ENCODE measurements at regions not wholly inside any gene's neighbourhood (a gene's known extent, or its start where the extent isn't known, plus 50 kb on each side); places are given as distances from the start of the nearest gene placed in this dataset.

- H3K9me3 ChIP-seq (ENCODE audit: control insufficient read depth, insufficient read depth, low read depth, low read length) = no peaks in the 10 kb centered on the region
- H2AFZ ChIP-seq (ENCODE audit: low read length) = no peak overlapping the region
- H3K36me3 ChIP-seq (ENCODE audit: control insufficient read depth, insufficient read depth, low read length) = no peaks in the 10 kb centered on the region
- H3K4me3 ChIP-seq (replicated peaks in 1 of 4; ENCODE audit: control extremely low read depth in 1 of 4, insufficient read depth in 1 of 4, low read depth in 3 of 4, low read length in 4 of 4) = no peak overlapping the region
- no peak overlapping the region for H3K27ac ChIP-seq (ENCODE audit: insufficient read depth, low read length)
- no peak overlapping the region for H3K9ac ChIP-seq (ENCODE audit: insufficient read depth, low read length)
- TF ChIP-seq CTCF (conservative IDR thresholded peaks at IDR 0.05 in 1 of 2, IDR thresholded peaks at IDR 0.05 in 1 of 2; ENCODE audit: low read depth in 1 of 2, low read length in 2 of 2) (no peak), EZH2 (IDR thresholded peaks at IDR 0.05; ENCODE audit: low read length, missing control alignments) (no peak)
- H3K4me2 ChIP-seq (ENCODE audit: extremely low read depth, insufficient read depth, low read length) = no peak overlapping the region
- DNase-seq (ENCODE audit: low read depth in 2 of 2) = no peak
- no peaks in the 10 kb centered on the region for H4K20me1 ChIP-seq (ENCODE audit: control insufficient read depth, extremely low read depth, insufficient read depth, low read length)
- H3K4me1 ChIP-seq (ENCODE audit: control insufficient read depth, extremely low read depth, insufficient read depth, low read length) = no peaks in the 10 kb centered on the region
- no peaks in the 10 kb centered on the region for H3K27me3 ChIP-seq (ENCODE audit: control insufficient read depth, insufficient read depth, low read length)
- no peaks in the 10 kb centered on the region for H3K79me2 ChIP-seq (ENCODE audit: control insufficient read depth, insufficient read depth, low read length)
These were observed 329.4 kb upstream of the CTNNB1 start for GRCh38 chr3:40869939-40870338.

- Histone ChIP-seq H3K36me3 (ENCODE audit: control insufficient read depth, insufficient read depth, low read length) (no peaks in the 10 kb centered on the region), H3K4me1 (ENCODE audit: control insufficient read depth, extremely low read depth, insufficient read depth, low read length) (no peaks in the 10 kb centered on the region), H2AFZ (ENCODE audit: low read length) (no peak overlapping the region), H3K79me2 (ENCODE audit: control insufficient read depth, insufficient read depth, low read length) (no peaks in the 10 kb centered on the region), H3K27me3 (ENCODE audit: control insufficient read depth, insufficient read depth, low read length) (no peaks in the 10 kb centered on the region), H3K4me3 (replicated peaks in 1 of 4; ENCODE audit: control extremely low read depth in 1 of 4, insufficient read depth in 1 of 4, low read depth in 3 of 4, low read length in 4 of 4) (no peak overlapping the region), H3K9ac (ENCODE audit: insufficient read depth, low read length) (no peak overlapping the region), H3K4me2 (ENCODE audit: extremely low read depth, insufficient read depth, low read length) (no peak overlapping the region), H4K20me1 (ENCODE audit: control insufficient read depth, extremely low read depth, insufficient read depth, low read length) (no peaks in the 10 kb centered on the region), H3K27ac (ENCODE audit: insufficient read depth, low read length) (no peak overlapping the region), H3K9me3 (ENCODE audit: control insufficient read depth, insufficient read depth, low read depth, low read length) (no peaks in the 10 kb centered on the region)
- TF ChIP-seq EZH2 (IDR thresholded peaks at IDR 0.05; ENCODE audit: low read length, missing control alignments) (no peak), CTCF (conservative IDR thresholded peaks at IDR 0.05 in 1 of 2, IDR thresholded peaks at IDR 0.05 in 1 of 2; ENCODE audit: low read depth in 1 of 2, low read length in 2 of 2) (no peak)
- DNase-seq (ENCODE audit: low read depth in 2 of 2) = no peak
These were observed 327.9 kb upstream of the CTNNB1 start for GRCh38 chr3:40871394-40871793.

- no peak overlapping the region for H3K9ac ChIP-seq (ENCODE audit: insufficient read depth, low read length)
- no peaks in the 10 kb centered on the region for H4K20me1 ChIP-seq (ENCODE audit: control insufficient read depth, extremely low read depth, insufficient read depth, low read length)
- no peaks in the 10 kb centered on the region for H3K9me3 ChIP-seq (ENCODE audit: control insufficient read depth, insufficient read depth, low read depth, low read length)
- no peaks in the 10 kb centered on the region for H3K27me3 ChIP-seq (ENCODE audit: control insufficient read depth, insufficient read depth, low read length)
- no peak overlapping the region for H3K4me3 ChIP-seq (replicated peaks in 1 of 4; ENCODE audit: control extremely low read depth in 1 of 4, insufficient read depth in 1 of 4, low read depth in 3 of 4, low read length in 4 of 4)
- no peaks in the 10 kb centered on the region for H3K4me1 ChIP-seq (ENCODE audit: control insufficient read depth, extremely low read depth, insufficient read depth, low read length)
- no peak overlapping the region for H3K27ac ChIP-seq (ENCODE audit: insufficient read depth, low read length)
- H3K36me3 ChIP-seq (ENCODE audit: control insufficient read depth, insufficient read depth, low read length) = no peaks in the 10 kb centered on the region
- DNase-seq (ENCODE audit: low read depth in 2 of 2) = no peak
- TF ChIP-seq CTCF (conservative IDR thresholded peaks at IDR 0.05 in 1 of 2, IDR thresholded peaks at IDR 0.05 in 1 of 2; ENCODE audit: low read depth in 1 of 2, low read length in 2 of 2) (no peak), EZH2 (IDR thresholded peaks at IDR 0.05; ENCODE audit: low read length, missing control alignments) (no peak)
- H3K4me2 ChIP-seq (ENCODE audit: extremely low read depth, insufficient read depth, low read length) = no peak overlapping the region
- H2AFZ ChIP-seq (ENCODE audit: low read length) = no peak overlapping the region
- no peaks in the 10 kb centered on the region for H3K79me2 ChIP-seq (ENCODE audit: control insufficient read depth, insufficient read depth, low read length)
These were observed 326.9 kb upstream of the CTNNB1 start for GRCh38 chr3:40872258-40872920.

All from fibroblast of lung (primary cell).